ENCODE measurements at regions not wholly inside any gene's neighbourhood (a gene's known extent, or its start where the extent isn't known, plus 50 kb on each side); places are given as distances from the start of the nearest gene placed in this dataset.

DNA sequence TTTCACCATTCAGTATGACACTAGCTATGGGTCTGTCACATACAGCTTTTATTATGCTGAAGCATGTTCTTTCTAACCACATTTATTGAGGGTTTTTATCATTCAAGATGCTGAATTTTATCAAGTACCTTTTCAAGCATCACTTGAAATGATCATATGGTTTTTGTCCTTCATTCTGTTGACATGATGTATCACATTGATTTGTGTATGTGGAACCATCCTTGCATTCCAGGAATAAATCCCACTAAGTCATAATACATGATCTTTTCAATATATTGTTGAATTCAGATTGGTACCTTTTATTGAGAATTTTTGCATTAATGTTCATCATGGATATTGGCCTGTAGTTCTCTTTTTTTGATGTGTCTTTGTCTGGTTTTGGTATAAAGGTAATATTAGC lies 317.4 kb downstream of the NNT start:
- TF ChIP-seq EZH2 (IDR thresholded peaks at IDR 0.05) (no peak), CTCF (IDR thresholded peaks at IDR 0.05 in 2 of 3, conservative IDR thresholded peaks at IDR 0.05 in 1 of 3; ENCODE audit: borderline replicate concordance in 1 of 3, insufficient read depth in 1 of 3, low read depth in 2 of 3, low read length in 2 of 3) (no peak), CEBPB (IDR thresholded peaks at IDR 0.05; ENCODE audit: low read depth) (no peak)
- TF ChIP-seq, protein P1, sequence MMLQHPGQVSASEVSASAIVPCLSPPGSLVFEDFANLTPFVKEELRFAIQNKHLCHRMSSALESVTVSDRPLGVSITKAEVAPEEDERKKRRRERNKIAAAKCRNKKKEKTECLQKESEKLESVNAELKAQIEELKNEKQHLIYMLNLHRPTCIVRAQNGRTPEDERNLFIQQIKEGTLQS (IDR thresholded peaks at IDR 0.05): no peak
